Activated CD8-positive, alpha-beta T cell treated with anti-CD3 and anti-CD28 coated beads, Interleukin-2, amount 10 ng/mL, durations not matched to agents 7 days and 5 days (primary cell): ENCODE measurements at regions not wholly inside any gene's neighbourhood (a gene's known extent, or its start where the extent isn't known, plus 50 kb on each side); places are given as distances from the start of the nearest gene placed in this dataset.

Experiments used
- ATAC-seq: fragments of 150-1000 bp; cut with Tn5 transposase; one replicate; pipeline ENCODE4 v1.10.0; 2021; ENCODE audit warnings: moderate library complexity
- CTCF ChIA-PET: fragments of 350-600 bp; sonication (Branson Sonifier 250); formaldehyde crosslinking; loops from one replicate; lab custom pipeline; 2021; ENCODE audit warnings: antibody characterized with exemption; lab: Charles Lee
- POLR2A ChIA-PET: fragments of 350-600 bp; sonication (Branson Sonifier 250); formaldehyde crosslinking; loops from one replicate; lab custom pipeline; 2021; ENCODE audit warnings: antibody characterized with exemption; lab: Charles Lee
- DNase-seq: peaks from one replicate; pipeline ENCODE4 v3.0.0-alpha.2; 2020
- H3K27ac Mint-ChIP-seq: one replicate; pipeline ENCODE4 v1.8.0; 2021; ENCODE audit warnings: mild to moderate bottlenecking, mixed read lengths
- H3K27me3 Mint-ChIP-seq: one replicate; pipeline ENCODE4 v1.8.0; 2021; ENCODE audit warnings: low read depth, mixed read lengths
- H3K36me3 Mint-ChIP-seq: one replicate; pipeline ENCODE4 v1.8.0; 2021; ENCODE audit warnings: low read depth, mixed read lengths
- H3K4me1 Mint-ChIP-seq: one replicate; pipeline ENCODE4 v1.8.0; 2021; ENCODE audit warnings: low read depth, mixed read lengths
- H3K4me3 Mint-ChIP-seq: one replicate; pipeline ENCODE4 v1.8.0; 2021; ENCODE audit warnings: mild to moderate bottlenecking, mixed read lengths
- H3K9me3 Mint-ChIP-seq: one replicate; pipeline ENCODE4 v1.8.0; 2022; ENCODE audit warnings: mixed read lengths; ENCODE audit not compliant: insufficient read depth

- Mint-ChIP-seq H3K9me3 (peaks cover 22% of the 10 kb centered on the region), H3K4me3 (no peak overlapping the region), H3K27ac (no peak overlapping the region), H3K4me1 (peaks cover 33% of the 10 kb centered on the region), H3K36me3 (peaks cover 14% of the 10 kb centered on the region), H3K27me3 (no peaks in the 10 kb centered on the region)
- ChIA-PET CTCF (no interaction called here), POLR2A (no interaction called here)
- DNase-seq, result no peak
- no peak for ATAC-seq
Observed at GRCh38 chr12:92458996-92459395, 243.8 kb upstream of the PLEKHG7 start.

GRCh38 chr12:92457458-92458180 lies 245.2 kb upstream of the PLEKHG7 start:
- CTCF ChIA-PET, result no interaction called here
- Mint-ChIP-seq H3K27me3 (no peaks in the 10 kb centered on the region), H3K9me3 (peaks cover 22% of the 10 kb centered on the region), H3K36me3 (peaks cover 12% of the 10 kb centered on the region), H3K27ac (no peak overlapping the region), H3K4me1 (peaks cover 25% of the 10 kb centered on the region), H3K4me3 (no peak overlapping the region)
- ATAC-seq (no peak), DNase-seq (no peak)
- POLR2A ChIA-PET, result no interaction called here

- ATAC-seq (no peak), DNase-seq (no peak)
- CTCF ChIA-PET, result no interaction called here
- POLR2A ChIA-PET, result no interaction called here
- peaks cover 20% of the 10 kb centered on the region for H3K36me3 Mint-ChIP-seq
- H3K4me1 Mint-ChIP-seq, result no peaks in the 10 kb centered on the region
- H3K9me3 Mint-ChIP-seq, result peaks cover 40% of the 10 kb centered on the region
- no peak overlapping the region for H3K27ac Mint-ChIP-seq
- no peaks in the 10 kb centered on the region for H3K27me3 Mint-ChIP-seq
- no peak overlapping the region for H3K4me3 Mint-ChIP-seq
Observed at GRCh38 chr12:92452763-92453162, 250.0 kb upstream of the PLEKHG7 start.

- Mint-ChIP-seq H3K4me3 (no peak overlapping the region), H3K36me3 (peaks cover 9% of the 10 kb centered on the region), H3K9me3 (peaks cover 18% of the 10 kb centered on the region), H3K27ac (no peak overlapping the region), H3K27me3 (no peaks in the 10 kb centered on the region), H3K4me1 (peaks cover 17% of the 10 kb centered on the region)
- ChIA-PET CTCF (interaction anchor here (1.1 kb wide), 1 partner anchor 1065 kb away, joined by 3 read pairs; no protein-coding TSS in a partner anchor), POLR2A (interaction anchor here (0.9 kb wide), 1 partner anchor 300 kb away, joined by 3 read pairs; the partner anchor contains the start of gene BTG1)
- ATAC-seq (no peak), DNase-seq (no peak)
Observed at GRCh38 chr12:92446083-92446460, 256.7 kb upstream of the PLEKHG7 start.

- ChIA-PET CTCF (interaction anchor here (1.1 kb wide), 1 partner anchor 1064 kb away, joined by 3 read pairs; no protein-coding TSS in a partner anchor), POLR2A (interaction anchor here (0.9 kb wide), 1 partner anchor 300 kb away, joined by 3 read pairs; the partner anchor contains the start of gene BTG1)
- peak; percentile 47 for ATAC-seq
- peak overlapping the region; percentile 32 for H3K27ac Mint-ChIP-seq
- peaks cover 17% of the 10 kb centered on the region for H3K4me1 Mint-ChIP-seq
- DNase-seq, result no peak
- H3K36me3 Mint-ChIP-seq, result peaks cover 4% of the 10 kb centered on the region
- H3K27me3 Mint-ChIP-seq, result no peaks in the 10 kb centered on the region
- peaks cover 12% of the 10 kb centered on the region for H3K9me3 Mint-ChIP-seq
- no peak overlapping the region for H3K4me3 Mint-ChIP-seq
Observed at GRCh38 chr12:92445253-92446082, 257.3 kb upstream of the PLEKHG7 start.

- Mint-ChIP-seq H3K27ac (no peak overlapping the region), H3K4me1 (peaks cover 17% of the 10 kb centered on the region), H3K36me3 (peaks cover 3% of the 10 kb centered on the region), H3K9me3 (peaks cover 8% of the 10 kb centered on the region), H3K27me3 (no peaks in the 10 kb centered on the region), H3K4me3 (no peak overlapping the region)
- ATAC-seq (no peak), DNase-seq (no peak)
- ChIA-PET CTCF (interaction anchor here (1.1 kb wide), 1 partner anchor 1063 kb away, joined by 3 read pairs; no protein-coding TSS in a partner anchor), POLR2A (no interaction called here)
Observed at GRCh38 chr12:92444763-92445162, 258.0 kb upstream of the PLEKHG7 start.

GRCh38 chr12:92442782-92443181 lies 260.0 kb upstream of the PLEKHG7 start:
- Mint-ChIP-seq H3K4me3 (no peak overlapping the region), H3K4me1 (peaks cover 17% of the 10 kb centered on the region), H3K36me3 (no peaks in the 10 kb centered on the region), H3K9me3 (peaks cover 4% of the 10 kb centered on the region), H3K27ac (no peak overlapping the region), H3K27me3 (no peaks in the 10 kb centered on the region)
- POLR2A ChIA-PET, result no interaction called here
- CTCF ChIA-PET, result interaction anchor here (0.8 to 1.7 kb wide), 2 partner anchors 17 to 197 kb away, joined by 3 to 5 read pairs; no protein-coding TSS in a partner anchor
- DNase-seq (no peak), ATAC-seq (no peak)

GRCh38 chr12:92440072-92440471 lies 262.7 kb upstream of the PLEKHG7 start:
- H3K27ac Mint-ChIP-seq, result no peak overlapping the region

GRCh38 chr12:92439420-92439805 lies 263.4 kb upstream of the PLEKHG7 start:
- Mint-ChIP-seq H3K4me3 (no peak overlapping the region), H3K4me1 (peaks cover 7% of the 10 kb centered on the region), H3K9me3 (peaks cover 4% of the 10 kb centered on the region), H3K27ac (no peak overlapping the region), H3K36me3 (peaks cover 5% of the 10 kb centered on the region), H3K27me3 (no peaks in the 10 kb centered on the region)
- ChIA-PET POLR2A (no interaction called here), CTCF (no interaction called here)
- DNase-seq (no peak), ATAC-seq (no peak)

More at GRCh38 chr12:92440072-92440471, 262.7 kb upstream of the PLEKHG7 start:
- ChIA-PET CTCF (no interaction called here), POLR2A (interaction anchor here (1.0 kb wide), 1 partner anchor 22 kb away, joined by 3 read pairs; no protein-coding TSS in a partner anchor)
- ATAC-seq, result no peak
- Mint-ChIP-seq H3K4me3 (no peak overlapping the region), H3K27me3 (no peaks in the 10 kb centered on the region), H3K36me3 (peaks cover 2% of the 10 kb centered on the region), H3K4me1 (peaks cover 7% of the 10 kb centered on the region), H3K9me3 (peaks cover 4% of the 10 kb centered on the region)
- no peak for DNase-seq

- ChIA-PET CTCF (no interaction called here), POLR2A (no interaction called here)
- H3K27ac Mint-ChIP-seq, result no peak overlapping the region
- no peaks in the 10 kb centered on the region for H3K27me3 Mint-ChIP-seq
- peaks cover 4% of the 10 kb centered on the region for H3K9me3 Mint-ChIP-seq
- H3K4me3 Mint-ChIP-seq, result no peak overlapping the region
- peaks cover 10% of the 10 kb centered on the region for H3K36me3 Mint-ChIP-seq
- ATAC-seq, result no peak
- peaks cover 7% of the 10 kb centered on the region for H3K4me1 Mint-ChIP-seq
- DNase-seq, result no peak
Observed at GRCh38 chr12:92438641-92439419, 264.0 kb upstream of the PLEKHG7 start.

- CTCF ChIA-PET, result no interaction called here
- ATAC-seq, result no peak
- Mint-ChIP-seq H3K36me3 (peaks cover 13% of the 10 kb centered on the region), H3K9me3 (no peaks in the 10 kb centered on the region), H3K27ac (no peak overlapping the region), H3K4me1 (peaks cover 5% of the 10 kb centered on the region), H3K27me3 (no peaks in the 10 kb centered on the region), H3K4me3 (no peak overlapping the region)
- POLR2A ChIA-PET, result no interaction called here
- DNase-seq, result no peak
Observed at GRCh38 chr12:92437452-92437851, 265.3 kb upstream of the PLEKHG7 start.
